RWPE2 (cell line): ENCODE measurements at regions not wholly inside any gene's neighbourhood (a gene's known extent, or its start where the extent isn't known, plus 50 kb on each side); places are given as distances from the start of the nearest gene placed in this dataset.

Experiments
- ATAC-seq: fragments of 200-7000 bp; cut with Tn5 transposase; 3 replicates; pipeline ENCODE4 v1.9.1; 2021; ENCODE audit warnings: low read depth
- DNase-seq: peaks from one replicate; pipeline ENCODE4 v3.0.0-alpha.2; 2020; ENCODE audit warnings: low spot score
- H3K27ac ChIP-seq: fragments of 450-650 bp; 2 replicates; pipeline ENCODE4 v1.5.1; 2017; ENCODE audit warnings: mild to moderate bottlenecking; ENCODE audit not compliant: poor library complexity, severe bottlenecking
- H3K27me3 ChIP-seq: fragments of 250-450 bp; sonication (Bioruptor Pico); 2 replicates; pipeline ENCODE4 v1.5.1; 2021; ENCODE audit warnings: mild to moderate bottlenecking, moderate library complexity; ENCODE audit not compliant: insufficient read depth, poor library complexity, severe bottlenecking
- H3K36me3 ChIP-seq: fragments of 250-450 bp; sonication (Bioruptor Pico); 2 replicates; pipeline ENCODE4 v1.5.1; 2020; ENCODE audit warnings: low read depth, mild to moderate bottlenecking, moderate library complexity
- H3K4me1 ChIP-seq: fragments of 250-450 bp; sonication (Bioruptor Pico); 2 replicates; pipeline ENCODE4 v1.5.1; 2021; ENCODE audit warnings: mild to moderate bottlenecking, moderate library complexity; ENCODE audit not compliant: insufficient read depth, poor library complexity, severe bottlenecking
- H3K4me3 ChIP-seq: fragments of 250-450 bp; sonication (Bioruptor Pico); 2 replicates; pipeline ENCODE4 v1.5.1; 2021; ENCODE audit warnings: mild to moderate bottlenecking, moderate library complexity; ENCODE audit not compliant: severe bottlenecking
- H3K9me3 ChIP-seq: fragments of 250-450 bp; sonication (Bioruptor Pico); 2 replicates; pipeline ENCODE4 v1.5.1; 2021; ENCODE audit warnings: mild to moderate bottlenecking, moderate library complexity; ENCODE audit not compliant: severe bottlenecking
- CTCF ChIP-seq: fragments of 450-650 bp; IDR thresholded peaks from one replicate; pipeline ENCODE4 v1.5.1; 2017; ENCODE audit warnings: mild to moderate bottlenecking, moderate library complexity; ENCODE audit not compliant: poor library complexity, severe bottlenecking

GRCh38 chr4:122073615-122074014 is 78.5 kb upstream of the BLTP1 start:
- H3K27ac ChIP-seq: no peak overlapping the region
- no peaks in the 10 kb centered on the region for H3K36me3 ChIP-seq
- TF ChIP-seq CTCF: no peak
- no peaks in the 10 kb centered on the region for H3K9me3 ChIP-seq
- no peak for ATAC-seq
- H3K27me3 ChIP-seq: no peaks in the 10 kb centered on the region
- no peak overlapping the region for H3K4me3 ChIP-seq
- no peaks in the 10 kb centered on the region for H3K4me1 ChIP-seq
- DNase-seq: no peak

- H3K27me3 ChIP-seq: no peaks in the 10 kb centered on the region
- H3K27ac ChIP-seq: no peak overlapping the region
- no peaks in the 10 kb centered on the region for H3K4me1 ChIP-seq
- TF ChIP-seq CTCF: no peak
- DNase-seq: no peak
- no peak for ATAC-seq
- no peaks in the 10 kb centered on the region for H3K9me3 ChIP-seq
- no peaks in the 10 kb centered on the region for H3K36me3 ChIP-seq
- H3K4me3 ChIP-seq: no peak overlapping the region
Observed at GRCh38 chr4:122065915-122066314, 86.2 kb upstream of the BLTP1 start.

- TF ChIP-seq CTCF: no peak
- H3K4me1 ChIP-seq: no peaks in the 10 kb centered on the region
- ATAC-seq (no peak), DNase-seq (no peak)
- H3K4me3 ChIP-seq: no peak overlapping the region
- H3K27ac ChIP-seq: no peak overlapping the region
- H3K9me3 ChIP-seq: no peaks in the 10 kb centered on the region
- no peaks in the 10 kb centered on the region for H3K36me3 ChIP-seq
- H3K27me3 ChIP-seq: no peaks in the 10 kb centered on the region
Observed at GRCh38 chr4:122065149-122065548, 87.0 kb upstream of the BLTP1 start.

DNA sequence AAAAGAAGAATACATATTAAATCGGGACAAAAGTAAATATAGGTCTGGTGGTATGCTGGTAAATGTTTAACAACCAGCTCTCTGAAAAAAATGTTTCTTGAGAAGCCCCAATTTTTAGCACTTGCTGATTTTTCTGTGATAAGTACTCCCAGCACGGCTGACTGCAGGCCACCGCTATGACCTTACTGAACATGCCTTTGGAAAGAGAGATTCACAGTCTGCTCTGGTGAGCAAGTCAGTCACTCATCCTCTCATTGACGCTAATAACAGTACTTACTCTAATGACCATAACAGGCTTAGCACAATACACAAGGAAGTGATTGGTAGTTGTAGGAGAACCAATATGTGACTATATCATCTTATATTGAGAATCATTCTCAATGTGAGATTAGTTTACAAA is 98.9 kb upstream of the BLTP1 start:
- H3K27me3 ChIP-seq: no peaks in the 10 kb centered on the region
- TF ChIP-seq CTCF: no peak
- H3K36me3 ChIP-seq: no peaks in the 10 kb centered on the region
- no peak for DNase-seq
- H3K27ac ChIP-seq: no peak overlapping the region
- no peak for ATAC-seq
- H3K4me3 ChIP-seq: no peak overlapping the region
- H3K4me1 ChIP-seq: no peaks in the 10 kb centered on the region
- no peaks in the 10 kb centered on the region for H3K9me3 ChIP-seq

GRCh38 chr4:122052677-122053076 is 99.5 kb upstream of the BLTP1 start:
- Histone ChIP-seq H3K27ac (no peak overlapping the region), H3K36me3 (no peaks in the 10 kb centered on the region), H3K27me3 (no peaks in the 10 kb centered on the region), H3K4me1 (no peaks in the 10 kb centered on the region), H3K9me3 (no peaks in the 10 kb centered on the region), H3K4me3 (no peak overlapping the region)
- no peak for DNase-seq
- no peak for TF ChIP-seq CTCF
- ATAC-seq: no peak
